Naive thymus-derived CD8-positive, alpha-beta T cell (primary cell): ENCODE measurements at regions not wholly inside any gene's neighbourhood (a gene's known extent, or its start where the extent isn't known, plus 50 kb on each side); places are given as distances from the start of the nearest gene placed in this dataset.

Source experiments
- ATAC-seq, 2 donors: fragments of 150-1000 bp; cut with Tn5 transposase in 1 of 2; sonication (Bioruptor Pico), chemical (Tn5 transposase) in 1 of 2; 1 replicate in 1 of 2; 2 replicates in 1 of 2; pipeline ENCODE4 v1.10.0; 2021; ENCODE audit warnings: mild to moderate bottlenecking in 2 of 2, moderate library complexity in 2 of 2
- POLR2A ChIA-PET: fragments of 350-600 bp; sonication (Branson Sonifier 250); formaldehyde crosslinking; loops from one replicate; lab custom pipeline; 2021; ENCODE audit warnings: antibody characterized with exemption; lab: Charles Lee
- DNase-seq, 10 donors: peaks; one replicate each; pipeline versions ENCODE4 v3.0.0 to v3.0.0-alpha.2; 2020 to 2022
- H3K27ac Mint-ChIP-seq, 10 donors: one replicate each; pipeline ENCODE4 v1.8.0; 2020 to 2022; ENCODE audit warnings: mild to moderate bottlenecking in 10 of 10, mixed read lengths in 10 of 10, moderate library complexity in 4 of 10, inconsistent platforms in 1 of 10
- H3K27me3 Mint-ChIP-seq, 5 donors: one replicate each; pipeline ENCODE4 v1.8.0; 2021 to 2022; ENCODE audit warnings: mixed read lengths in 5 of 5
- H3K36me3 Mint-ChIP-seq, 3 donors: one replicate each; pipeline ENCODE4 v1.8.0; 2020 to 2022; ENCODE audit warnings: mixed read lengths in 3 of 3, mild to moderate bottlenecking in 2 of 3, inconsistent platforms in 1 of 3
- H3K4me1 Mint-ChIP-seq, 4 donors: one replicate each; pipeline ENCODE4 v1.8.0; 2021 to 2022; ENCODE audit warnings: mixed read lengths in 4 of 4
- H3K4me3 Mint-ChIP-seq, 10 donors: one replicate each; pipeline ENCODE4 v1.8.0; 2020 to 2022; ENCODE audit warnings: mild to moderate bottlenecking in 10 of 10, mixed read lengths in 10 of 10, moderate library complexity in 6 of 10, inconsistent platforms in 1 of 10
- H3K9me3 Mint-ChIP-seq, 9 donors: one replicate each; pipeline ENCODE4 v1.8.0; 2020 to 2022; ENCODE audit warnings: mixed read lengths in 9 of 9, mild to moderate bottlenecking in 3 of 9, inconsistent platforms in 1 of 9, moderate library complexity in 1 of 9

- no peak overlapping the region for H3K27ac Mint-ChIP-seq
- H3K4me1 Mint-ChIP-seq, result no peaks in the 10 kb centered on the region
- ATAC-seq (no peak), DNase-seq (no peak)
- no peaks in the 10 kb centered on the region for H3K36me3 Mint-ChIP-seq
- H3K9me3 Mint-ChIP-seq, result peaks cover 0 to 1% (median 0%) of the 10 kb centered on the region in 9 donors
- POLR2A ChIA-PET, result no interaction called here
- H3K4me3 Mint-ChIP-seq, result no peak overlapping the region
- peaks cover 1 to 8% (median 6%) of the 10 kb centered on the region in 5 donors for H3K27me3 Mint-ChIP-seq
Measured at GRCh38 chr1:182195733-182196132, 134.2 kb upstream of the ZNF648 start.

GRCh38 chr1:182193908-182194550 lies 132.5 kb upstream of the ZNF648 start:
- H3K4me3 Mint-ChIP-seq, result no peak overlapping the region
- peaks cover 1 to 8% (median 6%) of the 10 kb centered on the region in 5 donors for H3K27me3 Mint-ChIP-seq
- peaks cover 0 to 4% (median 0%) of the 10 kb centered on the region in 4 donors for H3K4me1 Mint-ChIP-seq
- no peaks in the 10 kb centered on the region for H3K36me3 Mint-ChIP-seq
- DNase-seq (no peak), ATAC-seq (no peak)
- POLR2A ChIA-PET, result no interaction called here
- no peak overlapping the region for H3K27ac Mint-ChIP-seq
- peaks cover 0 to 1% (median 0%) of the 10 kb centered on the region in 9 donors for H3K9me3 Mint-ChIP-seq

- peaks cover 0 to 1% (median 0%) of the 10 kb centered on the region in 9 donors for H3K9me3 Mint-ChIP-seq
- ATAC-seq, result no peak
- no peak overlapping the region for H3K4me3 Mint-ChIP-seq
- DNase-seq, result no peak
- no peak overlapping the region for H3K27ac Mint-ChIP-seq
- POLR2A ChIA-PET, result no interaction called here
- H3K36me3 Mint-ChIP-seq, result no peaks in the 10 kb centered on the region
- peaks cover 1 to 8% (median 6%) of the 10 kb centered on the region in 5 donors for H3K27me3 Mint-ChIP-seq
- peaks cover 0 to 4% (median 0%) of the 10 kb centered on the region in 4 donors for H3K4me1 Mint-ChIP-seq
Measured at GRCh38 chr1:182192966-182193365, 131.5 kb upstream of the ZNF648 start.

- Mint-ChIP-seq H3K4me1 (peaks cover 0 to 4% (median 0%) of the 10 kb centered on the region in 4 donors), H3K9me3 (peaks cover 0 to 1% (median 0%) of the 10 kb centered on the region in 9 donors), H3K27me3 (peaks cover 1 to 8% (median 6%) of the 10 kb centered on the region in 5 donors), H3K36me3 (no peaks in the 10 kb centered on the region), H3K27ac (no peak overlapping the region), H3K4me3 (no peak overlapping the region)
- POLR2A ChIA-PET, result no interaction called here
- DNase-seq, result no peak
- no peak for ATAC-seq
Measured at GRCh38 chr1:182192215-182192614, 130.7 kb upstream of the ZNF648 start.

- H3K36me3 Mint-ChIP-seq, result no peaks in the 10 kb centered on the region
- ATAC-seq (no peak), DNase-seq (no peak)
- no peak overlapping the region for H3K4me3 Mint-ChIP-seq
- H3K4me1 Mint-ChIP-seq, result peaks cover 0 to 4% (median 0%) of the 10 kb centered on the region in 4 donors
- peaks cover 0 to 1% (median 0%) of the 10 kb centered on the region in 9 donors for H3K9me3 Mint-ChIP-seq
- peaks cover 1 to 8% (median 5%) of the 10 kb centered on the region in 5 donors for H3K27me3 Mint-ChIP-seq
- no peak overlapping the region for H3K27ac Mint-ChIP-seq
- POLR2A ChIA-PET, result no interaction called here
Measured at GRCh38 chr1:182191381-182192115, 130.0 kb upstream of the ZNF648 start.

- peaks cover 0 to 4% (median 0%) of the 10 kb centered on the region in 4 donors for H3K4me1 Mint-ChIP-seq
- ATAC-seq (no peak), DNase-seq (no peak)
- H3K27ac Mint-ChIP-seq, result no peak overlapping the region
- no peak overlapping the region for H3K4me3 Mint-ChIP-seq
- no peaks in the 10 kb centered on the region for H3K9me3 Mint-ChIP-seq
- H3K36me3 Mint-ChIP-seq, result no peaks in the 10 kb centered on the region
- H3K27me3 Mint-ChIP-seq, result peaks cover 1 to 8% (median 1%) of the 10 kb centered on the region in 5 donors
- POLR2A ChIA-PET, result no interaction called here
Measured at GRCh38 chr1:182189535-182190066, 128.1 kb upstream of the ZNF648 start.

- H3K4me3 Mint-ChIP-seq, result no peak overlapping the region
- no peaks in the 10 kb centered on the region for H3K36me3 Mint-ChIP-seq
- peaks cover 0 to 5% (median 0%) of the 10 kb centered on the region in 4 donors for H3K4me1 Mint-ChIP-seq
- POLR2A ChIA-PET, result no interaction called here
- peaks cover 2 to 12% (median 3%) of the 10 kb centered on the region in 5 donors for H3K27me3 Mint-ChIP-seq
- DNase-seq (no peak), ATAC-seq (no peak)
- peak overlapping the region in 1 of 10 donors; percentile 54 for H3K27ac Mint-ChIP-seq
- H3K9me3 Mint-ChIP-seq, result no peaks in the 10 kb centered on the region
Measured at GRCh38 chr1:182186757-182187146, 125.2 kb upstream of the ZNF648 start.

- no peaks in the 10 kb centered on the region for H3K36me3 Mint-ChIP-seq
Measured at GRCh38 chr1:182185842-182186756, 124.6 kb upstream of the ZNF648 start.

GRCh38 chr1:182185136-182185535 lies 123.6 kb upstream of the ZNF648 start:
- POLR2A ChIA-PET, result no interaction called here
- Mint-ChIP-seq H3K27ac (no peak overlapping the region), H3K4me1 (peaks cover 0 to 5% (median 0%) of the 10 kb centered on the region in 4 donors), H3K36me3 (no peaks in the 10 kb centered on the region), H3K27me3 (peaks cover 2 to 11% (median 5%) of the 10 kb centered on the region in 5 donors), H3K9me3 (no peaks in the 10 kb centered on the region), H3K4me3 (no peak overlapping the region)
- ATAC-seq, result no peak
- no peak for DNase-seq

More at GRCh38 chr1:182185842-182186756, 124.6 kb upstream of the ZNF648 start:
- H3K4me3 Mint-ChIP-seq, result no peak overlapping the region
- no peak overlapping the region for H3K27ac Mint-ChIP-seq
- ATAC-seq (no peak), DNase-seq (no peak)
- no peaks in the 10 kb centered on the region for H3K9me3 Mint-ChIP-seq
- POLR2A ChIA-PET, result no interaction called here
- H3K27me3 Mint-ChIP-seq, result peaks cover 2 to 9% (median 5%) of the 10 kb centered on the region in 5 donors
- peaks cover 0 to 5% (median 0%) of the 10 kb centered on the region in 4 donors for H3K4me1 Mint-ChIP-seq

- ATAC-seq (no peak), DNase-seq (no peak)
- Mint-ChIP-seq H3K27ac (no peak overlapping the region), H3K9me3 (no peaks in the 10 kb centered on the region), H3K27me3 (peaks cover 2 to 11% (median 5%) of the 10 kb centered on the region in 5 donors), H3K4me1 (peaks cover 0 to 1% (median 0%) of the 10 kb centered on the region in 4 donors), H3K4me3 (no peak overlapping the region), H3K36me3 (no peaks in the 10 kb centered on the region)
- POLR2A ChIA-PET, result no interaction called here
Measured at GRCh38 chr1:182183606-182184005, 122.1 kb upstream of the ZNF648 start.

GRCh38 chr1:182182311-182182710 lies 120.8 kb upstream of the ZNF648 start:
- ATAC-seq, result no peak
- H3K27ac Mint-ChIP-seq, result no peak overlapping the region

GRCh38 chr1:182181167-182181572 lies 119.7 kb upstream of the ZNF648 start:
- peaks cover 0 to 2% (median 0%) of the 10 kb centered on the region in 9 donors for H3K9me3 Mint-ChIP-seq
- peaks cover 0 to 1% (median 0%) of the 10 kb centered on the region in 4 donors for H3K4me1 Mint-ChIP-seq
- no peak overlapping the region for H3K4me3 Mint-ChIP-seq
- peaks cover 0 to 3% (median 0%) of the 10 kb centered on the region in 3 donors for H3K36me3 Mint-ChIP-seq
- no peak for ATAC-seq
- POLR2A ChIA-PET, result no interaction called here
- DNase-seq, result no peak
- H3K27me3 Mint-ChIP-seq, result peaks cover 4 to 11% (median 5%) of the 10 kb centered on the region in 5 donors
- H3K27ac Mint-ChIP-seq, result no peak overlapping the region

More at GRCh38 chr1:182182311-182182710, 120.8 kb upstream of the ZNF648 start:
- no peak overlapping the region for H3K4me3 Mint-ChIP-seq
- no peaks in the 10 kb centered on the region for H3K9me3 Mint-ChIP-seq
- peaks cover 2 to 11% (median 5%) of the 10 kb centered on the region in 5 donors for H3K27me3 Mint-ChIP-seq
- POLR2A ChIA-PET, result no interaction called here
- H3K4me1 Mint-ChIP-seq, result peaks cover 0 to 1% (median 0%) of the 10 kb centered on the region in 4 donors
- H3K36me3 Mint-ChIP-seq, result no peaks in the 10 kb centered on the region
- DNase-seq, result no peak
